Thyroid gland (tissue), 4 donors: ENCODE measurements at regions not wholly inside any gene's neighbourhood (a gene's known extent, or its start where the extent isn't known, plus 50 kb on each side); places are given as distances from the start of the nearest gene placed in this dataset.

ENCODE experiments used
- POLR2A ChIP-seq, 2 donors: fragments of 450-650 bp; IDR thresholded peaks; one replicate each; pipeline ENCODE4 v1.6.1; 2017; ENCODE audit warnings: antibody characterized with exemption in 2 of 2, mild to moderate bottlenecking in 2 of 2, moderate library complexity in 1 of 2
- TF ChIP-seq, protein P1 (sequence below), 6 experiments: fragments of 200-600 bp in 3 of 6; fragments of 450-650 bp in 3 of 6; sonication (generic) in 3 of 6; IDR thresholded peaks; one replicate each; pipeline ENCODE4 v1.5.1; 2016 to 2019; ENCODE audit warnings: antibody characterized with exemption in 6 of 6, mild to moderate bottlenecking in 2 of 6, inconsistent platforms in 1 of 6, moderate library complexity in 1 of 6

DNA sequence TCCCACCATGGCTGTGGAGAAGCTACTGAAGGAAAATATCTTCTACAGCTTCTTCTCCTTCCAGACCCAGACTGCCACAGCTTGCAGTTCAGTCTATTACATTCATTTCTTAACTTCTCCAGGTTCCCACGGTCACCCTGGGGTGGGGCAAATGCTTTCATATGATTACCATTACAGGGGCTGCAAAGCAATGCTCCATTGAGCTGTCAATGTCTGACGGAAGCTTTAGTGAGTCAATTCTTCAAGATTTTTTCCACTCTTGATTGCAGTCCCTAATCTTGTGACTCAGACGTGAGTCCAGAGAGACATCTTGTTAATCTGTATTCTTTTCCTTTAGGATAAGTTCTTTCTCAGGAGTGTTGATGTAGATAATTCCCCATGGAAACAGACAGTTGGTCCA lies 233.4 kb upstream of the DDI1 start:
- TF ChIP-seq, protein P1, sequence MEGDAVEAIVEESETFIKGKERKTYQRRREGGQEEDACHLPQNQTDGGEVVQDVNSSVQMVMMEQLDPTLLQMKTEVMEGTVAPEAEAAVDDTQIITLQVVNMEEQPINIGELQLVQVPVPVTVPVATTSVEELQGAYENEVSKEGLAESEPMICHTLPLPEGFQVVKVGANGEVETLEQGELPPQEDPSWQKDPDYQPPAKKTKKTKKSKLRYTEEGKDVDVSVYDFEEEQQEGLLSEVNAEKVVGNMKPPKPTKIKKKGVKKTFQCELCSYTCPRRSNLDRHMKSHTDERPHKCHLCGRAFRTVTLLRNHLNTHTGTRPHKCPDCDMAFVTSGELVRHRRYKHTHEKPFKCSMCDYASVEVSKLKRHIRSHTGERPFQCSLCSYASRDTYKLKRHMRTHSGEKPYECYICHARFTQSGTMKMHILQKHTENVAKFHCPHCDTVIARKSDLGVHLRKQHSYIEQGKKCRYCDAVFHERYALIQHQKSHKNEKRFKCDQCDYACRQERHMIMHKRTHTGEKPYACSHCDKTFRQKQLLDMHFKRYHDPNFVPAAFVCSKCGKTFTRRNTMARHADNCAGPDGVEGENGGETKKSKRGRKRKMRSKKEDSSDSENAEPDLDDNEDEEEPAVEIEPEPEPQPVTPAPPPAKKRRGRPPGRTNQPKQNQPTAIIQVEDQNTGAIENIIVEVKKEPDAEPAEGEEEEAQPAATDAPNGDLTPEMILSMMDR (IDR thresholded peaks at IDR 0.05), result no peak
- TF ChIP-seq POLR2A (IDR thresholded peaks at IDR 0.05), result no peak
